ENCODE measurements at regions not wholly inside any gene's neighbourhood (a gene's known extent, or its start where the extent isn't known, plus 50 kb on each side); places are given as distances from the start of the nearest gene placed in this dataset.

DNA sequence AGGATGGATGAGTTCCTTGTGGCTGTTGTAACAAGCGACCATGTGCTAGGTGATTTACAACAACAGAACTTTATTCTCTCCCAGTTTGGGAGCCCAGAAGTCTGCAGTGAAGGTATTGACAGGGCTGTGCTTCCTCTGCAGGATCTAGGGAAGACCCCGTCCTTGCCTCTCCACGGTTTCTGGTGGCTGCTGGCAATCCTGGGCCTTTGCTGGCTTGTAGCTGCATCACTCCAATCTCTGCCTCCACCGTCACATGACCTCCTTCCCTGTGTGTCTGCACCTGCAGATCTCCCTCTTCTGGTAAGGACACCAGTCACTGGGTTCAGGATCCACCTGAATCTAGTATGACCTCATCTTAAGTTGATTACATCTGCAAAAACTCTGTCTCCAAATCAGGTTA lies 115.6 kb downstream of the GLRX3 start:
- no peak overlapping the region for H3K9ac ChIP-seq (ENCODE audit: control insufficient read depth, extremely low read depth, insufficient read depth, low read length)
- H3K4me3 ChIP-seq (ENCODE audit: control insufficient read depth in 2 of 3, extremely low read depth in 1 of 3, insufficient read depth in 2 of 3, low read depth in 1 of 3, low read length in 3 of 3): no peak overlapping the region
- dilution Hi-C loops (cut with MboI; ENCODE audit: extremely low pct_ligation_motif_present, low sequenced_read_pairs): no loop called here
- H3K36me3 ChIP-seq (ENCODE audit: control insufficient read depth in 2 of 2, extremely low read depth in 1 of 2, insufficient read depth in 2 of 2, low read length in 2 of 2): no peaks in the 10 kb centered on the region
- no peak overlapping the region for H2AFZ ChIP-seq (ENCODE audit: control insufficient read depth, low read length)
- DNase-seq (ENCODE audit: low read depth, low spot score) (no peak), FAIRE-seq (no peak)
- no peak overlapping the region for H3K27ac ChIP-seq (ENCODE audit: control insufficient read depth, insufficient read depth, low read length)
- TF ChIP-seq, protein P1, sequence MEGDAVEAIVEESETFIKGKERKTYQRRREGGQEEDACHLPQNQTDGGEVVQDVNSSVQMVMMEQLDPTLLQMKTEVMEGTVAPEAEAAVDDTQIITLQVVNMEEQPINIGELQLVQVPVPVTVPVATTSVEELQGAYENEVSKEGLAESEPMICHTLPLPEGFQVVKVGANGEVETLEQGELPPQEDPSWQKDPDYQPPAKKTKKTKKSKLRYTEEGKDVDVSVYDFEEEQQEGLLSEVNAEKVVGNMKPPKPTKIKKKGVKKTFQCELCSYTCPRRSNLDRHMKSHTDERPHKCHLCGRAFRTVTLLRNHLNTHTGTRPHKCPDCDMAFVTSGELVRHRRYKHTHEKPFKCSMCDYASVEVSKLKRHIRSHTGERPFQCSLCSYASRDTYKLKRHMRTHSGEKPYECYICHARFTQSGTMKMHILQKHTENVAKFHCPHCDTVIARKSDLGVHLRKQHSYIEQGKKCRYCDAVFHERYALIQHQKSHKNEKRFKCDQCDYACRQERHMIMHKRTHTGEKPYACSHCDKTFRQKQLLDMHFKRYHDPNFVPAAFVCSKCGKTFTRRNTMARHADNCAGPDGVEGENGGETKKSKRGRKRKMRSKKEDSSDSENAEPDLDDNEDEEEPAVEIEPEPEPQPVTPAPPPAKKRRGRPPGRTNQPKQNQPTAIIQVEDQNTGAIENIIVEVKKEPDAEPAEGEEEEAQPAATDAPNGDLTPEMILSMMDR (optimal IDR thresholded peaks at IDR 0.05 in 1 of 3, IDR thresholded peaks at IDR 0.05 in 1 of 3, conservative IDR thresholded peaks at IDR 0.05 in 1 of 3; ENCODE audit: extremely low read depth in 1 of 3, insufficient read depth in 2 of 3, low read length in 3 of 3): no peak
- TF ChIP-seq EZH2 (IDR thresholded peaks at IDR 0.05; ENCODE audit: low read length): no peak
- H3K27me3 ChIP-seq (ENCODE audit: control insufficient read depth, extremely low read depth, insufficient read depth, low read length): no peaks in the 10 kb centered on the region
- no peaks in the 10 kb centered on the region for H4K20me1 ChIP-seq (ENCODE audit: control insufficient read depth, extremely low read depth, insufficient read depth, low read length)
- no peaks in the 10 kb centered on the region for H3K79me2 ChIP-seq (ENCODE audit: control insufficient read depth, insufficient read depth, low read length)
- no peaks in the 10 kb centered on the region for H3K9me3 ChIP-seq (ENCODE audit: control insufficient read depth, low read depth, low read length)
- H3K9me1 ChIP-seq (ENCODE audit: control insufficient read depth, extremely low read depth, insufficient read depth, low read length): no peaks in the 10 kb centered on the region
- no peaks in the 10 kb centered on the region for H3K4me1 ChIP-seq (ENCODE audit: control insufficient read depth, extremely low read depth, insufficient read depth, low read length)
- H3K4me2 ChIP-seq (ENCODE audit: control insufficient read depth, extremely low read depth, insufficient read depth, low read depth, low read length): no peak overlapping the region

DNA sequence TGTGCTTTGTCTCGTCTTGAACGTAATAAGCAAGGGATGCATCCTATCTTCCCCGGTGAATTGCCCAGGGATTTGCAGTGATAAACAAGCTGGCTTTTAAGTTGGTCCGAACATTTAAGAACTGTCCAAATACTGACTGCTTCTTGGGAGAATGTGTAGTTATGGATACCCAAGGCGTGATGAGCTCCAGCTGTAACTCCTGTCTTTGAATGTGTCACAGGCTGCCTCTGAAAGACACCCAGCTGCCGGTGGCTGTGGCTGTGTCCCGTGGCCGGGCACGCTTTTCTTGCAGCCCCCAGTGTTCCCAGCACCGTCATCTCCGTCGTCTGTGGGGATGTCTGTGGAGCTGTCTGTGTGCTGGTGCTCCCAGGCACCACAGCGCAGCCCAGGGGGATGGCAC lies 118.1 kb downstream of the GLRX3 start:
- no peaks in the 10 kb centered on the region for H3K36me3 ChIP-seq (ENCODE audit: control insufficient read depth in 2 of 2, extremely low read depth in 1 of 2, insufficient read depth in 2 of 2, low read length in 2 of 2)
- no peaks in the 10 kb centered on the region for H3K9me1 ChIP-seq (ENCODE audit: control insufficient read depth, extremely low read depth, insufficient read depth, low read length)
- DNase-seq (ENCODE audit: low read depth, low spot score): no peak
- H3K9me3 ChIP-seq (ENCODE audit: control insufficient read depth, low read depth, low read length): no peaks in the 10 kb centered on the region
- no peak overlapping the region for H3K27ac ChIP-seq (ENCODE audit: control insufficient read depth, insufficient read depth, low read length)
- H3K4me2 ChIP-seq (ENCODE audit: control insufficient read depth, extremely low read depth, insufficient read depth, low read depth, low read length): no peak overlapping the region
- no peak overlapping the region for H3K4me3 ChIP-seq (ENCODE audit: control insufficient read depth in 2 of 3, extremely low read depth in 1 of 3, insufficient read depth in 2 of 3, low read depth in 1 of 3, low read length in 3 of 3)
- no peak overlapping the region for H2AFZ ChIP-seq (ENCODE audit: control insufficient read depth, low read length)
- H4K20me1 ChIP-seq (ENCODE audit: control insufficient read depth, extremely low read depth, insufficient read depth, low read length): no peaks in the 10 kb centered on the region
- no peak for TF ChIP-seq EZH2 (IDR thresholded peaks at IDR 0.05; ENCODE audit: low read length)
- TF ChIP-seq, protein P1 (optimal IDR thresholded peaks at IDR 0.05 in 1 of 3, IDR thresholded peaks at IDR 0.05 in 1 of 3, conservative IDR thresholded peaks at IDR 0.05 in 1 of 3; ENCODE audit: extremely low read depth in 1 of 3, insufficient read depth in 2 of 3, low read length in 3 of 3): no peak
- dilution Hi-C loops (cut with MboI; ENCODE audit: extremely low pct_ligation_motif_present, low sequenced_read_pairs): no loop called here
- no peaks in the 10 kb centered on the region for H3K27me3 ChIP-seq (ENCODE audit: control insufficient read depth, extremely low read depth, insufficient read depth, low read length)
- no peaks in the 10 kb centered on the region for H3K79me2 ChIP-seq (ENCODE audit: control insufficient read depth, insufficient read depth, low read length)
- H3K4me1 ChIP-seq (ENCODE audit: control insufficient read depth, extremely low read depth, insufficient read depth, low read length): no peaks in the 10 kb centered on the region
- no peak for FAIRE-seq
- no peak overlapping the region for H3K9ac ChIP-seq (ENCODE audit: control insufficient read depth, extremely low read depth, insufficient read depth, low read length)
